ENCODE measurements at regions not wholly inside any gene's neighbourhood (a gene's known extent, or its start where the extent isn't known, plus 50 kb on each side); places are given as distances from the start of the nearest gene placed in this dataset.

DNA sequence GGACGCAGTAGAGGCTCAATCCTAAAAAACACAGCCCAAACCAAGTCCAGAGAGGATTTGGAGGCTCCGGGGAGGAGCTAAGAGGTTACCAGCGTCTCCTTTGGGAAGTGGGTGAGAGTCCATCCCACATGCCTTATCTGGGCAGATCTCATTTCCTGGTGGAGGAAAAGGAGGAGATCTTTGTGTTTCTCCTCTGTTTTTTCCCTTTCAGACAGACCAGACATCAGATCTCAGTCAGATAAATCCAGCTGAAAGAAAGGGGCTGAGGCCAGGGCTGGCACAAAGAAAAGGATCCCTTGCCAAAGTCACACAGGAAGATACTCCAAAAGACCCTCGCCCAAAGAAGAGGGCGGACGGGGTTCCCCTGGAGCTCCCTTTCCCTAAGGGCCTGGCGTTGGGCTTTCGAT is 58.3 kb upstream of the COMTD1 start:
- no peak overlapping the region for H3K4me3 ChIP-seq (ENCODE audit: low read length)
- H3K27me3 ChIP-seq (ENCODE audit: control insufficient read depth, insufficient read depth, low read length) = peaks cover 46% of the 10 kb centered on the region
- H3K36me3 ChIP-seq (ENCODE audit: control insufficient read depth, low read depth, low read length) = no peaks in the 10 kb centered on the region
- no peak overlapping the region for H3K27ac ChIP-seq (ENCODE audit: low read length)
- peaks cover 5% of the 10 kb centered on the region for H3K4me1 ChIP-seq (ENCODE audit: control insufficient read depth, low read depth, low read length)
- H3K9ac ChIP-seq (ENCODE audit: low read length) = no peak overlapping the region
- no peaks in the 10 kb centered on the region for H3K9me3 ChIP-seq (ENCODE audit: control insufficient read depth, low read depth, low read length)

DNA sequence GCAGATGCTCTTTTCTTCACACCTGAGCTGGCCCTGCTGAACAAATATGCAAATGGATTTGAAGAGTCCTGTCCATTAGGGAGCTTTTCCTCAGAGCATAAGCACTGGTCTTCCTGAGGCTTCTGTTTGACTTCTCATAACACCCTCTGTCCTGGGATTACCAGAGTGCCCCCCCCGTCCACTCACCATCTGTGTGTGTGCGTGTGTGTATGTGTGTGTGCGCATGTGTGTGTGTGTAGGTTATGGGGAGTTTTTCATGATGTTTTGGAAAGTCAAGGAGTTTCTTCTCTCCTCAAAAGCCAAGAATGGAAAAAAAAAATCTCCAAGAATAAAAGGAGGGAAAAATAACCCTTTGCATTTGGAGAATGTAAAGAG is 57.7 kb upstream of the COMTD1 start:
- no peaks in the 10 kb centered on the region for H3K9me3 ChIP-seq (ENCODE audit: control insufficient read depth, low read depth, low read length)
- H3K9ac ChIP-seq (ENCODE audit: low read length) = no peak overlapping the region
- H3K27ac ChIP-seq (ENCODE audit: low read length) = no peak overlapping the region
- no peaks in the 10 kb centered on the region for H3K36me3 ChIP-seq (ENCODE audit: control insufficient read depth, low read depth, low read length)
- peaks cover 5% of the 10 kb centered on the region for H3K4me1 ChIP-seq (ENCODE audit: control insufficient read depth, low read depth, low read length)
- H3K27me3 ChIP-seq (ENCODE audit: control insufficient read depth, insufficient read depth, low read length) = peaks cover 46% of the 10 kb centered on the region
- no peak overlapping the region for H3K4me3 ChIP-seq (ENCODE audit: low read length)

DNA sequence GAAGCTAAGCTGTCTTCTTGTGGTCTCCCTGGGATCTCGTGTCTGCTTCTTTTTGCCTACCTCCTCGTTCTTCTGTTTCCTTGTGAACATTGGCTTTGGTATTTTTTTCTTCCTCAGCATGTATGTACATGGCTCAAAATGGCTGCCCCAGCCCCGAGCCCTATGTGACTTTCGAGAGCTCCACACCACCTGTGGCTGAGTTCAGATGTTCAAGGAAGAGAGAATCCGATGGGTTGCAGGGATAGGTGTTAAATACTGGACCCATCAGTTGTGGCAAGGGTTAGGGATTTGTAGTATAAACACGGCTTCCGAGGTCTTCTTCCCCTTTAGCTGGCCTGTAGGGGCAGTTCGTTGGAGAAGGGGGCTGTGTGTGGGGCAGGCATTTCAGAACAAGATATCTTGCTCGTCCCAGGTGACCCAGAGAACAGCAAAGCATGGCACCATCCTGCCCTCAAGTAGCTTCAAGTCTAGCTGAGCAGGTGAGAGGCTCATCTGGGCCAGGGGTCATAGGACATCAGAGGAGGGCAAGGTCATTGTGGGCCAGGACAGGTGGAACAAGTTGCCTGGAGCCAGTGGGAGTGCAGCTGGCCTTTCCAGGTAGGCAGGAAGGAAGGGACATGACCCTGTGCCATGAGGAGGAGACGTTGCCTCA is 57.2 kb upstream of the COMTD1 start:
- Histone ChIP-seq H3K36me3 (ENCODE audit: control insufficient read depth, low read depth, low read length) (no peaks in the 10 kb centered on the region), H3K4me1 (ENCODE audit: control insufficient read depth, low read depth, low read length) (peaks cover 5% of the 10 kb centered on the region), H3K9ac (ENCODE audit: low read length) (no peak overlapping the region), H3K27me3 (ENCODE audit: control insufficient read depth, insufficient read depth, low read length) (peaks cover 46% of the 10 kb centered on the region), H3K4me3 (ENCODE audit: low read length) (no peak overlapping the region), H3K9me3 (ENCODE audit: control insufficient read depth, low read depth, low read length) (no peaks in the 10 kb centered on the region), H3K27ac (ENCODE audit: low read length) (no peak overlapping the region)

DNA sequence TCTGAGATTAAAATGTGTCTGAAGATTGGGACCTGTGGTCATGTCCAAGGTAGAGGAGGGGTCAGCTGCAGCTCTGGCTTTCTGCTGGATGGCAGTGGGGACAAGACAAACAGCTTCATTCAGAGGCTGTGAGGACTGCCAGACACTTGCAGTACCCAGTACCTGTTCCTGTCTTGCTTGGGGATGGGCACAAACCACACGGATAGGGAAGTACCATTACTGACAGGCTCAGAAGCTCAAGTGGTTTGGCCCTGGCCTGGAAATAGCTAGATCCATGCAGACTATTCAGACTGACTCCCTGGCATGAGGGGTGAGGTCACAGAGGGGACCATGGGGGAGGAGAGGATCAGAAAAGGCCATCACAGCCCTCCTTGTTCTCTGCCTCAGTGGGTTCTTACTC is 56.0 kb upstream of the COMTD1 start:
- Histone ChIP-seq H3K4me3 (ENCODE audit: low read length) (no peak overlapping the region), H3K27ac (ENCODE audit: low read length) (no peak overlapping the region), H3K9ac (ENCODE audit: low read length) (no peak overlapping the region), H3K4me1 (ENCODE audit: control insufficient read depth, low read depth, low read length) (peaks cover 5% of the 10 kb centered on the region), H3K9me3 (ENCODE audit: control insufficient read depth, low read depth, low read length) (no peaks in the 10 kb centered on the region), H3K27me3 (ENCODE audit: control insufficient read depth, insufficient read depth, low read length) (peaks cover 41% of the 10 kb centered on the region), H3K36me3 (ENCODE audit: control insufficient read depth, low read depth, low read length) (no peaks in the 10 kb centered on the region)

DNA sequence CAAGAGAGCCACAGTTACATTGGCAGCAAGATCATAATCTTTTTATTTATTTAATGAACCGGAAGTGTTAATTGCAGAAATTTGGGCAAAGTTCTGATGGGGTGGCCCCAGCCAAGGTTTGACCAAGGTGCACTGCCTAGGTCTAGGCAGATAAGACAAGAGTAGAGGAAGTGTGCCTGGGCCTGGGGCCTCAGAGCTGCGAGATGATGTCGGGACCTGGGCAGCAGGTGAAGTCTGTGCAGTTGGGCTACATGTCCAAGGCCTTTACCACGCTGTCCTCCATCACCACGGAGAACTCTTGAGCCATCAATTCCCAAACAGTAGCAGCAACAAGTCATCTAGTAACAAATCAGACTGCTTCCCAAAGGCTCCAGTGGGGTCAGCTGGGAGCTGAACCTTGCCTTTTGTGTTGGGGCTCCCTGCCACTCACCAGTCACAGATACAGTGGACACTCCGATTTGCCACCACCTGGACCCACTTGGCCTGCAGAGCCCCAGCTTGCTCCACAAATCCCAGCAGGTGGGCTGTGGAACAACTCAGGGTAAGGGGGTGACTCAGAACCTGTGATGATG is 52.5 kb upstream of the COMTD1 start:
- no peak overlapping the region for H3K27ac ChIP-seq (ENCODE audit: low read length)
- H3K36me3 ChIP-seq (ENCODE audit: control insufficient read depth, low read depth, low read length) = no peaks in the 10 kb centered on the region
- H3K4me1 ChIP-seq (ENCODE audit: control insufficient read depth, low read depth, low read length) = peaks cover 6% of the 10 kb centered on the region
- no peak overlapping the region for H3K4me3 ChIP-seq (ENCODE audit: low read length)
- H3K9ac ChIP-seq (ENCODE audit: low read length) = no peak overlapping the region
- H3K27me3 ChIP-seq (ENCODE audit: control insufficient read depth, insufficient read depth, low read length) = peaks cover 12% of the 10 kb centered on the region
- no peaks in the 10 kb centered on the region for H3K9me3 ChIP-seq (ENCODE audit: control insufficient read depth, low read depth, low read length)

DNA sequence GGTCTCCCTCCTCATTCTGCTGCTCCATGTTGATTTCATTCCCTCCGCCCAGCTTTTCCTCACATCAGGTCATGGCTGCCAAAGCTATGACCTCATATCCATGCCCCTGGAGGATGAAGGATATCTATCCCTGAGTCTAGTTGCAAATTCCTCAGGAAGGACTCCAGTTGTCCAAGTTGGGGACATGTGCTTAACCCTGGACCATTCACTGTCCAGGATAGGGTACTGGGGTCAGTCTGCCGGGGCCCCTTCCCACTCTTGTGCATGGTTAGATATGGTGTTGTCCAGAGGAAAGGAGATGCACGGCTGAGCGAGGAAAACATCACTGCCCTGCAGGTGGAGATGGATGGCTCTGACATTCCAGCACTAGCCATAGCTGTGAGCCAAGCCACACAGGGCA is 51.9 kb upstream of the COMTD1 start:
- H3K9me3 ChIP-seq (ENCODE audit: control insufficient read depth, low read depth, low read length) = no peaks in the 10 kb centered on the region
- peaks cover 7% of the 10 kb centered on the region for H3K27me3 ChIP-seq (ENCODE audit: control insufficient read depth, insufficient read depth, low read length)
- H3K4me1 ChIP-seq (ENCODE audit: control insufficient read depth, low read depth, low read length) = peaks cover 6% of the 10 kb centered on the region
- no peak overlapping the region for H3K27ac ChIP-seq (ENCODE audit: low read length)
- no peak overlapping the region for H3K4me3 ChIP-seq (ENCODE audit: low read length)
- no peak overlapping the region for H3K9ac ChIP-seq (ENCODE audit: low read length)
- no peaks in the 10 kb centered on the region for H3K36me3 ChIP-seq (ENCODE audit: control insufficient read depth, low read depth, low read length)

DNA sequence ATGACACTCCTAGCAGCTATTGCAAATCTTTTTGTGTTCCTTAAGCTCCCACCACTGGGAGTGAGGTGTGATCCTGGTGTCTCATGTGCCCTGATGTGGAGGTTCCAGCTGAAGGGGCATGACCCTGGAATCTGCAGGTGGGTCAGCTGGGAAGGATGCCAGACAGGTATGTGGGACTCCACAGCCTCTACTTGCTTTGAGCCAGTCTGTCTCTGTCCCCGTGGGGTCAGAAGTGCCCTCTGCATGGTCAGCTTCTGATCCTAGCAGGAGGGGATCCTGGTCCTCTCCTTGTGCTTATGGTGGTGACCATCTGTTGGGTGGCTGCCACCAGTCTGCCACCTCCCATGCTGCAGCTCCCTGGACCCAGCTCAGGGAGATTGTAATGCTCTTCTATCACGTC is 51.1 kb upstream of the COMTD1 start:
- Histone ChIP-seq H3K9ac (ENCODE audit: low read length) (no peak overlapping the region), H3K4me3 (ENCODE audit: low read length) (no peak overlapping the region), H3K27ac (ENCODE audit: low read length) (no peak overlapping the region), H3K4me1 (ENCODE audit: control insufficient read depth, low read depth, low read length) (peaks cover 6% of the 10 kb centered on the region), H3K9me3 (ENCODE audit: control insufficient read depth, low read depth, low read length) (no peaks in the 10 kb centered on the region), H3K36me3 (ENCODE audit: control insufficient read depth, low read depth, low read length) (no peaks in the 10 kb centered on the region), H3K27me3 (ENCODE audit: control insufficient read depth, insufficient read depth, low read length) (peaks cover 6% of the 10 kb centered on the region)

All from iPS-18a (cell line).